ENCODE measurements at regions not wholly inside any gene's neighbourhood (a gene's known extent, or its start where the extent isn't known, plus 50 kb on each side); places are given as distances from the start of the nearest gene placed in this dataset.

DNA sequence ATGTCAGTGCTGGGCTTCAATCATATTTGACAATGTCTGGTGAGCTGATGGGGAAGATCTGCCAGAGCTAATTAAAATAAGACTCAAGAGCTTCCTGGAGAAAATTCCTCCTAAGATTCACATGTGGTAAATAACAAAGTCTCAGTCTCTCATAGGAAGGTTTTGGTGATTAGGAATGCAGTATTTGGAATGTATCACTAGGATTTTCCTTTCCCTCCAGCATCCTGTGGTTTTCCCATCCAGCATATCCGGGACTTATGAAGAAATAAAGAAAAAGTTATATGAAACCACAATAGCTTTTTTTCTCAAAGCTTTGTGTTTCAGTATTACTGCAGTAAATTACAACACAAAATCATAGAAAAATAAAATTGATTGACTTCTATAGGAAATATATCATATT, 1597.1 kb downstream of the ADGRL3 start:
- Histone ChIP-seq H3K9me2 (no peaks in the 10 kb centered on the region), H3K9me3 (no peaks in the 10 kb centered on the region), H2AFZ (ENCODE audit: low read depth) (no peak overlapping the region), H3K9ac (no peak overlapping the region), H4K20me1 (ENCODE audit: insufficient read depth) (no peaks in the 10 kb centered on the region), H3K27ac (ENCODE audit: low read depth in 2 of 2, low read length in 1 of 2) (no peak overlapping the region), H3K27me3 (ENCODE audit: insufficient read depth) (no peaks in the 10 kb centered on the region), H3K4me2 (no peak overlapping the region), H3K4me3 (ENCODE audit: low read depth in 2 of 2, low read length in 1 of 2) (no peak overlapping the region), H3K36me3 (replicated peaks in 1 of 2; ENCODE audit: control insufficient read depth in 1 of 2, insufficient read depth in 2 of 2, low read length in 1 of 2) (no peaks in the 10 kb centered on the region), H3F3A (replicated peaks; ENCODE audit: insufficient read depth) (no peaks in the 10 kb centered on the region), H3K4me1 (ENCODE audit: control insufficient read depth in 1 of 2, insufficient read depth in 2 of 2, low read depth in 1 of 2, low read length in 1 of 2) (no peaks in the 10 kb centered on the region), H3K79me2 (ENCODE audit: insufficient read depth) (no peaks in the 10 kb centered on the region)
- CTCF ChIA-PET: no interaction called here
- no peak for DNase-seq
- TF ChIP-seq NRF1 (IDR thresholded peaks at IDR 0.05; ENCODE audit: low read depth, low read length): no peak
- TF ChIP-seq, protein P1, sequence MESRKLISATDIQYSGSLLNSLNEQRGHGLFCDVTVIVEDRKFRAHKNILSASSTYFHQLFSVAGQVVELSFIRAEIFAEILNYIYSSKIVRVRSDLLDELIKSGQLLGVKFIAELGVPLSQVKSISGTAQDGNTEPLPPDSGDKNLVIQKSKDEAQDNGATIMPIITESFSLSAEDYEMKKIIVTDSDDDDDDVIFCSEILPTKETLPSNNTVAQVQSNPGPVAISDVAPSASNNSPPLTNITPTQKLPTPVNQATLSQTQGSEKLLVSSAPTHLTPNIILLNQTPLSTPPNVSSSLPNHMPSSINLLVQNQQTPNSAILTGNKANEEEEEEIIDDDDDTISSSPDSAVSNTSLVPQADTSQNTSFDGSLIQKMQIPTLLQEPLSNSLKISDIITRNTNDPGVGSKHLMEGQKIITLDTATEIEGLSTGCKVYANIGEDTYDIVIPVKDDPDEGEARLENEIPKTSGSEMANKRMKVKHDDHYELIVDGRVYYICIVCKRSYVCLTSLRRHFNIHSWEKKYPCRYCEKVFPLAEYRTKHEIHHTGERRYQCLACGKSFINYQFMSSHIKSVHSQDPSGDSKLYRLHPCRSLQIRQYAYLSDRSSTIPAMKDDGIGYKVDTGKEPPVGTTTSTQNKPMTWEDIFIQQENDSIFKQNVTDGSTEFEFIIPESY (IDR thresholded peaks at IDR 0.05; ENCODE audit: borderline replicate concordance, low read depth): no peak
- TF ChIP-seq, protein P2, sequence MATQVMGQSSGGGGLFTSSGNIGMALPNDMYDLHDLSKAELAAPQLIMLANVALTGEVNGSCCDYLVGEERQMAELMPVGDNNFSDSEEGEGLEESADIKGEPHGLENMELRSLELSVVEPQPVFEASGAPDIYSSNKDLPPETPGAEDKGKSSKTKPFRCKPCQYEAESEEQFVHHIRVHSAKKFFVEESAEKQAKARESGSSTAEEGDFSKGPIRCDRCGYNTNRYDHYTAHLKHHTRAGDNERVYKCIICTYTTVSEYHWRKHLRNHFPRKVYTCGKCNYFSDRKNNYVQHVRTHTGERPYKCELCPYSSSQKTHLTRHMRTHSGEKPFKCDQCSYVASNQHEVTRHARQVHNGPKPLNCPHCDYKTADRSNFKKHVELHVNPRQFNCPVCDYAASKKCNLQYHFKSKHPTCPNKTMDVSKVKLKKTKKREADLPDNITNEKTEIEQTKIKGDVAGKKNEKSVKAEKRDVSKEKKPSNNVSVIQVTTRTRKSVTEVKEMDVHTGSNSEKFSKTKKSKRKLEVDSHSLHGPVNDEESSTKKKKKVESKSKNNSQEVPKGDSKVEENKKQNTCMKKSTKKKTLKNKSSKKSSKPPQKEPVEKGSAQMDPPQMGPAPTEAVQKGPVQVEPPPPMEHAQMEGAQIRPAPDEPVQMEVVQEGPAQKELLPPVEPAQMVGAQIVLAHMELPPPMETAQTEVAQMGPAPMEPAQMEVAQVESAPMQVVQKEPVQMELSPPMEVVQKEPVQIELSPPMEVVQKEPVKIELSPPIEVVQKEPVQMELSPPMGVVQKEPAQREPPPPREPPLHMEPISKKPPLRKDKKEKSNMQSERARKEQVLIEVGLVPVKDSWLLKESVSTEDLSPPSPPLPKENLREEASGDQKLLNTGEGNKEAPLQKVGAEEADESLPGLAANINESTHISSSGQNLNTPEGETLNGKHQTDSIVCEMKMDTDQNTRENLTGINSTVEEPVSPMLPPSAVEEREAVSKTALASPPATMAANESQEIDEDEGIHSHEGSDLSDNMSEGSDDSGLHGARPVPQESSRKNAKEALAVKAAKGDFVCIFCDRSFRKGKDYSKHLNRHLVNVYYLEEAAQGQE (IDR thresholded peaks at IDR 0.05; ENCODE audit: low read depth, low read length): no peak
- TF ChIP-seq RAD21 (IDR thresholded peaks at IDR 0.05; ENCODE audit: low read length): no peak
- TF ChIP-seq TAF1 (IDR thresholded peaks at IDR 0.05; ENCODE audit: borderline replicate concordance, low read depth, low read length): no peak
- TF ChIP-seq RCOR1 (IDR thresholded peaks at IDR 0.05; ENCODE audit: low read length): no peak
- TF ChIP-seq FOXJ3 (CRISPR knock-in tag; IDR thresholded peaks at IDR 0.05): no peak
- POLR2A ChIA-PET: no interaction called here
- 28% methylated on average over 1 of the region's 1 CpG for whole genome bisulfite sequencing (ENCODE audit: low lambda C conversion rate)

DNA sequence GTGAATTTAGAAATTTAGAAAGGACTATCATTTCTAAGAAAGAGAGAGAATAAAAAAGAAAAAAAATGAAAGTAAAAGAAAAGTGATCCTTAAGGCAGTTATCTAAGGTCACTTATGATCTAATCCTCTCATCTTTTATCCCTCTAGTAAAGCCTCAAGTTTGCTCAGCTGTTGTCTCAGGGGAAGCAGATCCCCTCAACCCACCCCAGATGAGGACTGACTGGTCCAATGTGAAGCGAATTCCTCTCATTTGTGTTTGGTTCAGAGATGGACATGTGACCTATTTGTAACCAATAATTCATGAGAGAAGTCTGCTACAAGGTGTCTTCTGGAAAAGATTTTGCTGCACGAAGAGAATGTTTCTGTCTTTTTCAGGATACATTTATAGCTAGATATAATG, 1591.3 kb downstream of the ADGRL3 start:
- ChIA-PET POLR2A (no interaction called here), CTCF (interaction anchor here (0.6 kb wide), 1 partner anchor 1164 kb away, joined by 3 read pairs; no protein-coding TSS in a partner anchor)
- no peaks in the 10 kb centered on the region for H3K4me1 ChIP-seq (ENCODE audit: control insufficient read depth in 1 of 2, insufficient read depth in 2 of 2, low read depth in 1 of 2, low read length in 1 of 2)
- no peaks in the 10 kb centered on the region for H3K9me2 ChIP-seq
- no peak overlapping the region for H3K9ac ChIP-seq
- 31% methylated on average over 2 of the region's 2 CpGs for WGBS (ENCODE audit: low lambda C conversion rate)
- H3K4me2 ChIP-seq: no peak overlapping the region
- H3K36me3 ChIP-seq (replicated peaks in 1 of 2; ENCODE audit: control insufficient read depth in 1 of 2, insufficient read depth in 2 of 2, low read length in 1 of 2): no peaks in the 10 kb centered on the region
- no peaks in the 10 kb centered on the region for H3K79me2 ChIP-seq (ENCODE audit: insufficient read depth)
- H3K27ac ChIP-seq (ENCODE audit: low read depth in 2 of 2, low read length in 1 of 2): no peak overlapping the region
- H3F3A ChIP-seq (replicated peaks; ENCODE audit: insufficient read depth): no peaks in the 10 kb centered on the region
- H3K4me3 ChIP-seq (ENCODE audit: low read depth in 2 of 2, low read length in 1 of 2): no peak overlapping the region
- H3K27me3 ChIP-seq (ENCODE audit: insufficient read depth): no peaks in the 10 kb centered on the region
- no peak overlapping the region for H2AFZ ChIP-seq (ENCODE audit: low read depth)
- no peaks in the 10 kb centered on the region for H4K20me1 ChIP-seq (ENCODE audit: insufficient read depth)
- no peak for DNase-seq
- H3K9me3 ChIP-seq: no peaks in the 10 kb centered on the region
- TF ChIP-seq, protein P1 (IDR thresholded peaks at IDR 0.05; ENCODE audit: borderline replicate concordance, low read depth): no peak
- TF ChIP-seq RCOR1 (IDR thresholded peaks at IDR 0.05; ENCODE audit: low read length) (no peak), EZH2phosphoT487 (IDR thresholded peaks at IDR 0.05; ENCODE audit: borderline replicate concordance, low read depth) (no peak), FOXM1 (IDR thresholded peaks at IDR 0.05; ENCODE audit: low read depth) (no peak), TEAD4 (IDR thresholded peaks at IDR 0.05; ENCODE audit: borderline replicate concordance, insufficient read depth) (no peak), NRF1 (IDR thresholded peaks at IDR 0.05; ENCODE audit: low read depth, low read length) (no peak), SMC3 (IDR thresholded peaks at IDR 0.05; ENCODE audit: low read depth, low read length) (no peak), NFIC (IDR thresholded peaks at IDR 0.05; ENCODE audit: borderline replicate concordance) (no peak), GATA2 (CRISPR knock-in tag; IDR thresholded peaks at IDR 0.05) (no peak), JUND (IDR thresholded peaks at IDR 0.05) (no peak), TAF1 (IDR thresholded peaks at IDR 0.05; ENCODE audit: borderline replicate concordance, low read depth, low read length) (no peak), TCF12 (IDR thresholded peaks at IDR 0.05) (no peak), ELF1 (IDR thresholded peaks at IDR 0.05) (no peak), GABPA (IDR thresholded peaks at IDR 0.05; ENCODE audit: low read depth) (no peak), MEF2A (IDR thresholded peaks at IDR 0.05; ENCODE audit: borderline replicate concordance, low read depth) (no peak), YY1 (IDR thresholded peaks at IDR 0.05; ENCODE audit: low read depth) (no peak)
- TF ChIP-seq, protein P3, sequence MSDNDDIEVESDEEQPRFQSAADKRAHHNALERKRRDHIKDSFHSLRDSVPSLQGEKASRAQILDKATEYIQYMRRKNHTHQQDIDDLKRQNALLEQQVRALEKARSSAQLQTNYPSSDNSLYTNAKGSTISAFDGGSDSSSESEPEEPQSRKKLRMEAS (IDR thresholded peaks at IDR 0.05; ENCODE audit: low read depth): no peak
- TF ChIP-seq, protein P4, sequence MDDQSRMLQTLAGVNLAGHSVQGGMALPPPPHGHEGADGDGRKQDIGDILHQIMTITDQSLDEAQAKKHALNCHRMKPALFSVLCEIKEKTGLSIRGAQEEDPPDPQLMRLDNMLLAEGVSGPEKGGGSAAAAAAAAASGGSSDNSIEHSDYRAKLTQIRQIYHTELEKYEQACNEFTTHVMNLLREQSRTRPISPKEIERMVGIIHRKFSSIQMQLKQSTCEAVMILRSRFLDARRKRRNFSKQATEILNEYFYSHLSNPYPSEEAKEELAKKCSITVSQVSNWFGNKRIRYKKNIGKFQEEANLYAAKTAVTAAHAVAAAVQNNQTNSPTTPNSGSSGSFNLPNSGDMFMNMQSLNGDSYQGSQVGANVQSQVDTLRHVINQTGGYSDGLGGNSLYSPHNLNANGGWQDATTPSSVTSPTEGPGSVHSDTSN (IDR thresholded peaks at IDR 0.05): no peak
